NCI-H748 (cell line): ENCODE measurements at regions not wholly inside any gene's neighbourhood (a gene's known extent, or its start where the extent isn't known, plus 50 kb on each side); places are given as distances from the start of the nearest gene placed in this dataset.
A peak's percentile ranks its signal among the peaks of the same experiment; 100 is the strongest.

Experiments used
- DNase-seq: peaks from one replicate; lab custom pipeline; 2025; ENCODE audit not compliant: unreplicated experiment; lab: John Stamatoyannopoulos, UW

GRCh38 chr4:30837131-30837539 is 117.0 kb downstream of the PCDH7 start:
- DNase-seq = peak; percentile 12

- no peak for DNase-seq
Measured at GRCh38 chr4:30837861-30838260, 117.7 kb downstream of the PCDH7 start.

- no peak for DNase-seq
Measured at GRCh38 chr4:30838331-30838730, 118.2 kb downstream of the PCDH7 start.

- no peak for DNase-seq
Measured at GRCh38 chr4:30839583-30840520, 119.7 kb downstream of the PCDH7 start.

GRCh38 chr4:30840571-30840970 is 120.4 kb downstream of the PCDH7 start:
- no peak for DNase-seq

- no peak for DNase-seq
Measured at GRCh38 chr4:30842142-30842541, 122.0 kb downstream of the PCDH7 start.

- DNase-seq = no peak
Measured at GRCh38 chr4:30842689-30843088, 122.5 kb downstream of the PCDH7 start.

- DNase-seq = no peak
Measured at GRCh38 chr4:30844861-30845582, 124.9 kb downstream of the PCDH7 start.

- DNase-seq = no peak
Measured at GRCh38 chr4:30847167-30847566, 127.0 kb downstream of the PCDH7 start.

- no peak for DNase-seq
Measured at GRCh38 chr4:30847958-30848357, 127.8 kb downstream of the PCDH7 start.

- DNase-seq = no peak
Measured at GRCh38 chr4:30854531-30854930, 134.4 kb downstream of the PCDH7 start.

- no peak for DNase-seq
Measured at GRCh38 chr4:30855232-30855631, 135.1 kb downstream of the PCDH7 start.

GRCh38 chr4:30856795-30857564 is 136.8 kb downstream of the PCDH7 start:
- no peak for DNase-seq

GRCh38 chr4:30860978-30861377 is 140.8 kb downstream of the PCDH7 start:
- no peak for DNase-seq

GRCh38 chr4:30862196-30862595 is 142.0 kb downstream of the PCDH7 start:
- no peak for DNase-seq

- DNase-seq = no peak
Measured at GRCh38 chr4:30863021-30863420, 142.9 kb downstream of the PCDH7 start.

GRCh38 chr4:30865691-30866090 is 145.5 kb downstream of the PCDH7 start:
- DNase-seq = no peak

GRCh38 chr4:30866346-30866745 is 146.2 kb downstream of the PCDH7 start:
- DNase-seq = no peak

- no peak for DNase-seq
Measured at GRCh38 chr4:30866907-30867306, 146.7 kb downstream of the PCDH7 start.

- no peak for DNase-seq
Measured at GRCh38 chr4:30867427-30867826, 147.3 kb downstream of the PCDH7 start.

- DNase-seq = no peak
Measured at GRCh38 chr4:30868111-30868895, 148.1 kb downstream of the PCDH7 start.
